GM21423 (cell line): ENCODE measurements at regions not wholly inside any gene's neighbourhood (a gene's known extent, or its start where the extent isn't known, plus 50 kb on each side); places are given as distances from the start of the nearest gene placed in this dataset.
"Not testable (repeated sequence)": the region's sequence is repeated elsewhere in the genome, so short reads cannot be mapped to it uniquely, and the experiment has no call there.

Experiments
- ATAC-seq: cut with Tn5 transposase; IDR thresholded peaks from one replicate; pipeline ENCODE4 v1.9.1; 2021; ENCODE audit warnings: mild to moderate bottlenecking, moderate library complexity; ENCODE audit not compliant: unreplicated experiment

- no peak for ATAC-seq
Observed at GRCh38 chr10:56109454-56109853, 251.6 kb downstream of the ZWINT start.

GRCh38 chr10:56104923-56105322, 256.1 kb downstream of the ZWINT start:
- no peak for ATAC-seq

- ATAC-seq: no peak
Observed at GRCh38 chr10:56104487-56104886, 256.6 kb downstream of the ZWINT start.

DNA sequence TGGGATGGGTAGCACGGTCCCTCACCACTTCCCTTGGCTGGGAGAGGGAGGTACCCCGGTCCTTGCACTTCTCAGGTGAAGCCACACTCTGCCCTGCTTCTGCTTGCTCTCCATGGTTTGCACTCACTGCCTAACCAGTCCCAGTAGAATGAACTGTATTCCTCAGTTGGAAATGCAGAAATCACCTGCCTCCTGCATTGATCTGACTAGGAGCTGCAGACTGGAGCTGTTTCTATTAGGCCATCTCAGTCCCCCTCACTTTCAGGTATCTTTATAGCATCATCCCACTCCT, 264.9 kb downstream of the ZWINT start:
- no peak for ATAC-seq

- no peak for ATAC-seq
Observed at GRCh38 chr10:56095506-56096225, 265.4 kb downstream of the ZWINT start.

GRCh38 chr10:56093645-56094044, 267.4 kb downstream of the ZWINT start:
- not testable (repeated sequence) for ATAC-seq

GRCh38 chr10:56091872-56092271, 269.2 kb downstream of the ZWINT start:
- no peak for ATAC-seq

DNA sequence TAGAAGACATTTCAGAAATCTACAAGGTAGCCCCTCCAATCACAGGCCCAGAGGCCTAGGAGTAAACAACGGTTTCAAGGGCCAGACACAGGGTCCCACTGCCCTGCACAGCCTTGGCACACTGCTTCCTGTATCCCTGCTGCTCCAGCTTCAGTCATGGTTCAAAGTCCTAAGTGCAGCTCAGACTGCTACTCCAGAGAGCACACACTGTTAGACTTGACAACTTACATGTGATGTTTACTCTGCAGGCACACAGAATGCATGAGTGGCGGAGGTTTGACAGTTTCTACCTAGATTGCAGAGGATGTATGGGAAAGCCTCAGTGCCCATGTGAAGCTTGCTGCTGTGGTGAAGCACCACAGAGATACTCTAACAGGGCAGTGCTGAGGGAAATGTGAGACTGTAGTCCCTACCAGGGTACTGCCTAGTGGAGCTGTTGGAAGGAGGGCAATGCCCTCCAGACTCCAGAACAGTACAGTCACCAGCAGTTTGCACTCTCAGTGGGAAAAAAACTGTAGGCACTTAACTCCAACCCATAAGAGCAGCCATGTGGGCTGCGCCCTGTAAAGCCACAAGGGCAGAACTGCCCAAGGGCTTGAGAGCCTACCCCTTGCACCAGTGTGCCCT, 270.0 kb downstream of the ZWINT start:
- no peak for ATAC-seq

GRCh38 chr10:56085406-56086122, 275.5 kb downstream of the ZWINT start:
- ATAC-seq: no peak

GRCh38 chr10:56082169-56082568, 278.9 kb downstream of the ZWINT start:
- ATAC-seq: no peak

DNA sequence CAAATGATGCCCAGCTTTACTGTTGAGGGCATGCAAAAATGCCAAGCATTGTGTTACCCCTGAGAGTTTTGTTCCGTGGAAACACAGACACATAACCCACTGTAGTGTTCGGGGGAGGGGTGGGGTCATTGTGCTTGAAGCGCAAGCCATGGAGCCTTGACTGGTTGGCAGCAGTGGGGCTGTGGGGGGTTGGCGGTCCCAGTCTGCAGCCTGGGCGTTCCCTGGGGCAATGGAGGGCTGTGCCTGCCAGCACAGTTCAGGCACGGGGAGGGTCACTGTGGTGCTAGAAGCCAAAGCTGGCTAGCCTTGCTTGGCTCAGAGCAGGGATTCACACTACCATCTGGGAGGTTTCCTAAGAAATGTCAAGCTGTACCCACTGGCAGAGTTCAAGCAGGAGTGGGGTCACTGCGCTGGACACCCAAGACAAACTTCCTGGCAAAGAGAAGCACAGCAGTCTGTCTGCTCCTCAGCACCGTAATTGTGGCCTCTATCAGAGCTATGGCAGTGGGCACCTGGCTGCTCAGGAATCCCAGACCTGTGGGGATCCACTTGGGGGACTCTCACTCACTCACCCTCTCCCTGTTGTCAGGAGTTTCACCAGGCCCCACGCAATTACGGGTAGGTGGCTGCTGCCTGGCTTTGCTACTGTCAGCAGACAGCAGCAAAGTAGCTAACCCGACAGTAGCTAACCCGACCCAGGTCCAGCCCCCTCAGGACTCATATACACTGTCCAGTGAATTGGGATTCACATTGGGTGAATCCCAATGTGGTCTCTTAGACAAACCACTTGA, 292.4 kb downstream of the ZWINT start:
- ATAC-seq: no peak

DNA sequence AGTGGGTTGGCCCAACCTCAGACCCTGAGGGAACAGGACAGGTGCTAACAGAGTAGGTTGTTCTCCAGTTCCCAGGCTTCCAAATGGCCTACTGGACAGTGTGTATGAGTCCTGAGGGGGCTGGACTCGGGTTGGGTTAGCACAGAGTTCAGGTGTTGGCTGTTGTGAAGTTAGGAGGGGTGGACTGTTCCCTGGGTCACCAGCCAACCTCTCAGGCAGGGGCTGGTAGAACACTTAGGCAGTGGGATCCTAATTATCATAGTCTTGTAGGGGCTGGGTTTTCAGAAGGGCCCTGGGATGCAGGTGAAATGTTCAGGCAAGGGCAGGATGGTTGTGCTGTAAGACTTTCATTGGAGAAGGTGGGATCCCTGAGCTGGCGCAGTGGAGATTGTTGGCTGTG, 293.0 kb downstream of the ZWINT start:
- ATAC-seq: no peak

DNA sequence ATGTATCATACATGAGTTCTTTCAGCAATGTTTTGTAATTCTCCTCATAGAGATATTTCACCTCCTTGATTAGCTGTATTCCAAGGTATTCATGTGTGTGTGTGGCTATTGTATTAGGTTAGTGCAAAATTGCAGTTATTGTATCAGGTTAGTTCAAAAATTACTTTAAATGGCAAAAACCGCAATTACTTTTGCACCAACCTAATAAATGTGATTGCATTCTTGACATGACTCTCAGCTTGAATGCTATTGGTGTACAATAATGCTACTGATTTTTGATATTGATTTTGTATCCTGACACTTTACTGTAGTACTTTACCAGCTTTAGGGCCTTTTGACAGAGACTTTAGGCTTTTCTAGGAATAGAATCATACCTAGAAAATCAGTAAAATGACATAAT, 297.4 kb downstream of the ZWINT start:
- no peak for ATAC-seq

GRCh38 chr10:56057860-56058259, 303.2 kb downstream of the ZWINT start:
- ATAC-seq: no peak

GRCh38 chr10:56035489-56035888, 325.6 kb downstream of the ZWINT start:
- ATAC-seq: no peak

DNA sequence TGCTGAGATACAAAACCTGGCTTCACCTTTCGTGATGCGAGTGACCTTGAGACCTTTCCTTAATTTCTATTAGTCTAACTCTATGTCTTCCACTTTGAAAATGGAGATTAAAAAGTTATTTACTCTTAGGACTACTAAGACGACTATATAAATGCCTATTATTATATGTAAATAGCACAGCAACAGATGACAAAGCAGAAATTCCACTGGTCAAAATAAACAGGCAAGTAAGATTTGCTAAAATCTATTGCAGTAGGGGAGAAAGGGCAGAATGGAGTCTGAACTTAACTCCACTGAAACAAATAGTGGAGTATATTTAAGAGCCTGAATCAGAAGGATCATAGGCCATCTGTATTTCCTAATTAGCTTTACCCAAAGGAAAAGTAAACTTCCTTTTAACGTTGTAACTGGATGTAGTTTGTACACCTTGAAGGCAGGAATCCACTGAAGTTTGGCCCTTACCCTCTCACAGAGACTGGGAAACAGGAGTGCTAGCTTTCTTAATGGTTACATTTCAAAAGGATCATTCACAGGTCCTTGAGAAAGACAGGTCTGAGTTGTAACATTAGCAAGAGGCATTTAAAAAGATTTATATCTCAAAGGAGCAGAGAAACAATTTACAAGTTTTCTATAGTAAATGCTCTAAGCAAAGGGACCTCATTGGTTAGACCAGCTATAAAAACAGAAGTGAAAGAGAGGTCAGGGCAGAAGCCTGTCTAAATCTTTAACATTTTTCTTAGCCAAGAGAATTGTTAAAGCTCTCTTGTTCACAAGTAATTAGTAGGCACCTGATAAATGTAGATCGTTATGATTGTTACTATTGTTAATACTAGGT, 332.5 kb downstream of the ZWINT start:
- no peak for ATAC-seq

GRCh38 chr10:56012101-56012500, 349.0 kb downstream of the ZWINT start:
- no peak for ATAC-seq

DNA sequence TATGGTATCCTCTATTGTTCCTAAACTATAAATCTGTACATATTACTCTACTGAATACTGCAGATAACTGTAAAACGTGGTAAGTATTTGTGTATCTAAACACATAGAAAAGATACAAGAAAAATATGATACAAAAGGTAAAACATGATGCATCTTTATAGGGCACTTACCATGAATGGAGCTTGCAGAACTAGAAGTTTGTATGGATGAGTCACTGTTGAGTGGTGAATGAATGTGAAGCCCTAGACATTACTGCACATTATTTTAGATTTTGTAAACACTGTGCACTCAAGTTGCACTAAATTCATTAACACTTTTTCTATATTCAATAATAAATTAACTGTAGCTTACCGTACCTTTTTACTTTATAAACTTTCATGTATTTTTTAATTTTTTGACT, 357.5 kb downstream of the ZWINT start:
- ATAC-seq: no peak

DNA sequence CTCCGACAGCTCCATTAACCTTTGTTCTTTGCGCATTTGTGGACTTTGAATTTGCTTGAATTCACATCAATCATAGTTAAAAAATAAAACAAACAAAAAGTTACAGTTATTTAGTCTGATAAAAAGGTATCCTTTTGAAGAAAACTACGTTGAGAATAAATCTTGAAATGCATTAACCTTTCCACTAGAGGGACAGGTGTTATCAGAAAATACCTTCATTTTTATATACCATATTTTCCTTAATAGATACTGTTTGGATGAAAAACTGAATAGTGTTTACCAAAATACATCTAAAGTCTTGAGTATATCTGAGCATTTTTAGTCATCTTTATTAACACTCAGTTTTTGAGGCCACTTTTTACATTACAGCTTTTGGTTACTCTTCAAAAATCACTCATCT, 371.9 kb downstream of the ZWINT start:
- no peak for ATAC-seq

- ATAC-seq: no peak
Observed at GRCh38 chr10:55979203-55979602, 381.9 kb downstream of the ZWINT start.

GRCh38 chr10:55966101-55966500, 395.0 kb downstream of the ZWINT start:
- no peak for ATAC-seq
